ENCODE measurements at regions not wholly inside any gene's neighbourhood (a gene's known extent, or its start where the extent isn't known, plus 50 kb on each side); places are given as distances from the start of the nearest gene placed in this dataset.
A peak's percentile ranks its signal among the peaks of the same experiment; 100 is the strongest.

DNA sequence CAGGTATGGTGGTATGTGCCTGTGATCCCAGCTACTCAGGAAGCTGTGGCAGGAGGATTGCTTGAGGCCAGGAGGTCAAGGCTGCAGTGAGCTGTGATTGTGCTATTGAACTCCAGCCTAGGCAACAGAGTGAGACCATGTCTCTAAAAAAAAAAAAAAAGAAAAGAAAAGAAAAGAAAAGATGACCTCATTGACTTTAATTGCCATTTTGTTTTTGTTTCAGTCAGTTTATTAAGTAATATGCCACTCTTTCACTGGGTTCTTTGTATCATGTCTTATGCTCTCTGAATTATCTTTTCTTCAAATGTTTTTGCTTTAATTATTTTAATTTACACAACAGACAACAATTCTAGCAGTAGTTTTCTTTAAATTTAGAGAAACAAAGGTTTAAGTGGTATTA is 293.8 kb downstream of the TSHZ3 start:
- intact Hi-C loops (cut with DNase I), result no loop called here
- Histone ChIP-seq H3K36me3 (no peaks in the 10 kb centered on the region), H3K27me3 (no peaks in the 10 kb centered on the region), H3K27ac (no peak overlapping the region), H3K4me1 (no peaks in the 10 kb centered on the region), H3K4me3 (no peak overlapping the region), H3K9me3 (peaks cover 0 to 2% (median 0%) of the 10 kb centered on the region in 3 donors)
- no peak for DNase-seq
- TF ChIP-seq POLR2A (IDR thresholded peaks at IDR 0.05), result no peak
- TF ChIP-seq, protein P1, sequence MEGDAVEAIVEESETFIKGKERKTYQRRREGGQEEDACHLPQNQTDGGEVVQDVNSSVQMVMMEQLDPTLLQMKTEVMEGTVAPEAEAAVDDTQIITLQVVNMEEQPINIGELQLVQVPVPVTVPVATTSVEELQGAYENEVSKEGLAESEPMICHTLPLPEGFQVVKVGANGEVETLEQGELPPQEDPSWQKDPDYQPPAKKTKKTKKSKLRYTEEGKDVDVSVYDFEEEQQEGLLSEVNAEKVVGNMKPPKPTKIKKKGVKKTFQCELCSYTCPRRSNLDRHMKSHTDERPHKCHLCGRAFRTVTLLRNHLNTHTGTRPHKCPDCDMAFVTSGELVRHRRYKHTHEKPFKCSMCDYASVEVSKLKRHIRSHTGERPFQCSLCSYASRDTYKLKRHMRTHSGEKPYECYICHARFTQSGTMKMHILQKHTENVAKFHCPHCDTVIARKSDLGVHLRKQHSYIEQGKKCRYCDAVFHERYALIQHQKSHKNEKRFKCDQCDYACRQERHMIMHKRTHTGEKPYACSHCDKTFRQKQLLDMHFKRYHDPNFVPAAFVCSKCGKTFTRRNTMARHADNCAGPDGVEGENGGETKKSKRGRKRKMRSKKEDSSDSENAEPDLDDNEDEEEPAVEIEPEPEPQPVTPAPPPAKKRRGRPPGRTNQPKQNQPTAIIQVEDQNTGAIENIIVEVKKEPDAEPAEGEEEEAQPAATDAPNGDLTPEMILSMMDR (IDR thresholded peaks at IDR 0.05), result no peak

DNA sequence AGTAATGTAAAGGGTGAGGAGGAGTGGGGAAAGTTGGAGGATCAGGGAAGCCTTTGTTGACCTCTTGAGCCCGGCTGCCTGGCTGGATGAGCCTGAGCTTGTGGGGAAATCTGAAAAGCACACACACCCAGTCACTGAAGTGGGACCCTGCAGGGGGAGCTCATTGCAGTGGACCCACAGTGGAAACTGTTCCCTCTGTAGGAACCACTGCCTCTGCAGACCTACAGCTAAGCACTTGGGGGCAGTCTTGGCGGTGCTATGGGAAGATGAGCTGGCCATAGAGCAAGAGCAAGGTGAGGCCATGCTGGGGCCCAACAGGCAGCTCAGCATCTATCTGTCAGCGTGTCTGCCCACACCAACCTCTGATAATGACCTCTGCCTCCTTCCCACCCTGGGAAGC is 294.8 kb downstream of the TSHZ3 start:
- Histone ChIP-seq H3K4me3 (no peak overlapping the region), H3K36me3 (no peaks in the 10 kb centered on the region), H3K27me3 (no peaks in the 10 kb centered on the region), H3K27ac (no peak overlapping the region), H3K9me3 (no peaks in the 10 kb centered on the region), H3K4me1 (no peaks in the 10 kb centered on the region)
- no peak for TF ChIP-seq POLR2A (IDR thresholded peaks at IDR 0.05)
- TF ChIP-seq, protein P1 (IDR thresholded peaks at IDR 0.05), result peak in 1 of 6 experiments; percentile 34
- 18 to 25% methylated on average over 2 to 3 of the region's 3 CpGs for WGBS, 2 donors
- DNase-seq, result no peak
- intact Hi-C loops (cut with DNase I), result no loop called here

DNA sequence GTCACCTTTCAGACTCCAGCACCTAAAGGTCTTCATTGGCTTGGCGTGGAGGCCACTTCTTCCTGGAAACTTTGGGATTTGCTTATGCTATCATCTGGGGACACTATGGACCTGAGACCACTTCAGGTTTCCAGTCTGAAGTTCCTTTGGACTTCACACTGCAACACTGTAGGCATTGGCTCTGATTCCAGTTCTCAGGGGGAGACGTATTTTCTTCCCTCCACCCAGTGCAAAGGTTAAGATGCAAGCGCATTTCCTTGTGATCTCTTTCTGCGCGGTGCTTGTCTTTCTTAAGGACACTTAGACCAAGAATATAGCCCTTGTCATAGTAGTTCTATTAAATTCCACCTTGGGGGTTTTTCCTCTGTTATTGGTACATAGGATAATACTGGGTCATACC is 299.8 kb downstream of the TSHZ3 start:
- DNase-seq, result no peak
- Histone ChIP-seq H3K27ac (no peak overlapping the region), H3K4me1 (no peaks in the 10 kb centered on the region), H3K4me3 (no peak overlapping the region), H3K9me3 (no peaks in the 10 kb centered on the region), H3K27me3 (no peaks in the 10 kb centered on the region), H3K36me3 (no peaks in the 10 kb centered on the region)
- intact Hi-C loops (cut with DNase I), result no loop called here
- no peak for TF ChIP-seq POLR2A (IDR thresholded peaks at IDR 0.05)
- TF ChIP-seq, protein P1 (IDR thresholded peaks at IDR 0.05), result no peak
- 85 to 93% methylated on average over 5 of the region's 5 CpGs for WGBS, 2 donors

DNA sequence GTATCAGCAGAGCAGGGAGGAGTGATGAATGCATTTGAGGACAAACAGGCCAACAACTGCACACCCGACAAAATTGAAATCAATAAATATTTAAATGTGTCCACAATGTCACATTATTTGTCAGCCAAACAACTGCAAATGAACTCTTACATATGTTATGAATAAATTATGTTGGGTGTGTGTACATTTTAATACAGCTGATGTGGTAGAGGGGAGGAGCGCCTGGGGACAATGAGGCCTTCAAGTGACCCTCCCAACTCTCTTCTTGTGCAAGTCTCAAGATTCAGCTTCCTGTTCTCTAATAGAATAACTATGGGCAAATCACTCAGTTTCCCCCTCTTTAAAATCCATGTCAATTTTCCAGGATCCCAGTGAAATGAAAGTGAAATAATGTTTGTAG is 303.2 kb downstream of the TSHZ3 start:
- 81 to 84% methylated on average over 2 of the region's 2 CpGs for WGBS, 2 donors
- TF ChIP-seq, protein P1 (IDR thresholded peaks at IDR 0.05), result no peak
- no peak for TF ChIP-seq POLR2A (IDR thresholded peaks at IDR 0.05)

DNA sequence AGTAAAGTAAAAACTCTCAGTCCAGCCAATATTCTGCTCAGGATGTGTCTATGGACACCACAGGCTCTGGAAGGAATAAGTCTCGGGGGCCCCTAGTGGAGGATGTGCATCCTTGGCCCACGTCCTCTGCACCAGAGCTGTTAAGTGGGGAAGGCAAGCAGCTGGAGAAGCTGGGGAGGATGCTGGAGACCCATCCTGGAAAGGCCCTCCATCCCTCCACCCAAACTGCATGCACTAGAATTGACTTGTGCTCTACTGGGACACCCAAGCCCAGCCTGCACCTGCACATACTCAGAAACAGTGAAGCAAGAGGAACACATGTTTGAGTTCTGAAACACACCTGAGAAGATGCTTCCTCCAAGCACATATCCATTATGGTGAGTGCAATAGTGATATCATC is 307.8 kb downstream of the TSHZ3 start:
- no peak for TF ChIP-seq POLR2A (IDR thresholded peaks at IDR 0.05)
- TF ChIP-seq, protein P1 (IDR thresholded peaks at IDR 0.05), result no peak

More for the DNA sequence above, 303.2 kb downstream of the TSHZ3 start:
- H3K4me3 ChIP-seq, result no peak overlapping the region
- no peak for DNase-seq
- no peaks in the 10 kb centered on the region for H3K36me3 ChIP-seq
- H3K9me3 ChIP-seq, result no peaks in the 10 kb centered on the region
- intact Hi-C loops (cut with DNase I), result no loop called here
- no peaks in the 10 kb centered on the region for H3K27me3 ChIP-seq
- H3K4me1 ChIP-seq, result no peaks in the 10 kb centered on the region
- no peak overlapping the region for H3K27ac ChIP-seq

More for the DNA sequence above, 307.8 kb downstream of the TSHZ3 start:
- no peak for DNase-seq
- WGBS, 2 donors, result 43 to 65% methylated on average over 2 of the region's 2 CpGs
- H3K4me1 ChIP-seq, result no peaks in the 10 kb centered on the region
- no peak overlapping the region for H3K4me3 ChIP-seq
- no peaks in the 10 kb centered on the region for H3K36me3 ChIP-seq
- H3K27ac ChIP-seq, result no peak overlapping the region
- intact Hi-C loops (cut with DNase I), result no loop called here
- no peaks in the 10 kb centered on the region for H3K9me3 ChIP-seq
- no peaks in the 10 kb centered on the region for H3K27me3 ChIP-seq
